HG03442 (cell line): ENCODE measurements at regions not wholly inside any gene's neighbourhood (a gene's known extent, or its start where the extent isn't known, plus 50 kb on each side); places are given as distances from the start of the nearest gene placed in this dataset.

ENCODE experiments used
- ATAC-seq: cut with Tn5 transposase; IDR thresholded peaks from one replicate; pipeline ENCODE4 v1.9.1; 2021; ENCODE audit warnings: mild to moderate bottlenecking, moderate library complexity; ENCODE audit not compliant: unreplicated experiment

GRCh38 chr2:76584474-76584873 lies 873.8 kb upstream of the GCFC2 start:
- no peak for ATAC-seq

- no peak for ATAC-seq
Observed at GRCh38 chr2:76579911-76580310, 869.2 kb upstream of the GCFC2 start.

- ATAC-seq: no peak
Observed at GRCh38 chr2:76572981-76573380, 862.3 kb upstream of the GCFC2 start.

- no peak for ATAC-seq
Observed at GRCh38 chr2:76569819-76570218, 859.1 kb upstream of the GCFC2 start.

GRCh38 chr2:76567478-76567877 lies 856.8 kb upstream of the GCFC2 start:
- ATAC-seq: no peak

GRCh38 chr2:76564734-76565133 lies 854.0 kb upstream of the GCFC2 start:
- ATAC-seq: no peak

- no peak for ATAC-seq
Observed at GRCh38 chr2:76563730-76564129, 853.0 kb upstream of the GCFC2 start.

- ATAC-seq: no peak
Observed at GRCh38 chr2:76558157-76558556, 847.4 kb upstream of the GCFC2 start.

- no peak for ATAC-seq
Observed at GRCh38 chr2:76556018-76556417, 845.3 kb upstream of the GCFC2 start.

GRCh38 chr2:76546207-76546606 lies 835.5 kb upstream of the GCFC2 start:
- ATAC-seq: no peak

GRCh38 chr2:76544901-76545300 lies 834.2 kb upstream of the GCFC2 start:
- ATAC-seq: no peak

GRCh38 chr2:76517574-76517909 lies 806.8 kb upstream of the GCFC2 start:
- ATAC-seq: no peak

GRCh38 chr2:76516861-76517573 lies 806.3 kb upstream of the GCFC2 start:
- ATAC-seq: no peak

GRCh38 chr2:76512201-76512820 lies 801.6 kb upstream of the GCFC2 start:
- no peak for ATAC-seq

- ATAC-seq: no peak
Observed at GRCh38 chr2:76506538-76506937, 795.8 kb upstream of the GCFC2 start.

GRCh38 chr2:76501641-76502040 lies 790.9 kb upstream of the GCFC2 start:
- no peak for ATAC-seq

- ATAC-seq: no peak
Observed at GRCh38 chr2:76498360-76498759, 787.6 kb upstream of the GCFC2 start.

GRCh38 chr2:76491503-76491902 lies 780.8 kb upstream of the GCFC2 start:
- ATAC-seq: no peak

GRCh38 chr2:76478266-76479035 lies 767.7 kb upstream of the GCFC2 start:
- no peak for ATAC-seq

GRCh38 chr2:76472946-76473345 lies 762.2 kb upstream of the GCFC2 start:
- no peak for ATAC-seq

GRCh38 chr2:76469066-76469465 lies 758.4 kb upstream of the GCFC2 start:
- ATAC-seq: no peak

- ATAC-seq: no peak
Observed at GRCh38 chr2:76467326-76467725, 756.6 kb upstream of the GCFC2 start.
